B cell (primary cell): ENCODE measurements at regions not wholly inside any gene's neighbourhood (a gene's known extent, or its start where the extent isn't known, plus 50 kb on each side); places are given as distances from the start of the nearest gene placed in this dataset.

Experiments used
- ATAC-seq: fragments of 200-7000 bp; cut with Tn5 transposase; one replicate; pipeline ENCODE4 v1.10.0; 2021; ENCODE audit warnings: low read depth, mild to moderate bottlenecking, moderate number of reproducible peaks, moderate library complexity
- CTCF ChIA-PET: fragments of 350-600 bp; sonication (Branson Sonifier 250); formaldehyde crosslinking; loops from one replicate; lab custom pipeline; 2021; ENCODE audit warnings: antibody characterized with exemption, inconsistent platforms; lab: Charles Lee
- POLR2A ChIA-PET: fragments of 350-600 bp; sonication (Branson Sonifier 250); formaldehyde crosslinking; loops from one replicate; lab custom pipeline; 2021; ENCODE audit warnings: antibody characterized with exemption; lab: Charles Lee
- DNase-seq: peaks from one replicate; pipeline ENCODE4 v3.0.0; 2013
- H2AFZ ChIP-seq: 2 replicates; pipeline ENCODE4 v1.6.1; 2012; ENCODE audit warnings: mild to moderate bottlenecking, low read depth, low read length; ENCODE audit not compliant: insufficient read depth, poor library complexity, severe bottlenecking
- H3K27ac ChIP-seq, 2 donors: 1 replicate in 1 of 2; 2 replicates in 1 of 2; pipeline ENCODE4 v1.5.1; 2012 to 2013; ENCODE audit warnings: low read length in 2 of 2, mild to moderate bottlenecking in 2 of 2, moderate library complexity in 1 of 2
- H3K27me3 ChIP-seq, 4 experiments: fragments of 200-600 bp in 1 of 4; sonication (generic) in 1 of 4; replicated peaks in 1 of 4; 1 replicate in 2 of 4; 2 replicates in 2 of 4; pipeline versions ENCODE4 v1.6.1 to v1.7.0; 2013 to 2016; ENCODE audit warnings: low read length in 3 of 4, mild to moderate bottlenecking in 2 of 4, mixed read lengths in 1 of 4, moderate library complexity in 1 of 4; ENCODE audit not compliant: insufficient read depth in 4 of 4, control insufficient read depth in 3 of 4; ENCODE audit errors: control extremely low read depth in 1 of 4
- H3K36me3 ChIP-seq, 2 experiments: replicated peaks in 1 of 2; 1 replicate in 1 of 2; 2 replicates in 1 of 2; pipeline versions ENCODE4 v1.6.1 to v1.7.1; 2013; ENCODE audit warnings: low read length in 1 of 2; ENCODE audit not compliant: insufficient read depth in 2 of 2, control insufficient read depth in 1 of 2; ENCODE audit errors: control extremely low read depth in 1 of 2, extremely low read depth in 1 of 2
- H3K4me1 ChIP-seq, 2 donors: fragments of 200-600 bp in 1 of 2; sonication (generic) in 1 of 2; 1 replicate in 1 of 2; 2 replicates in 1 of 2; pipeline versions ENCODE4 v1.5.1 to v1.6.1; 2013 to 2017; ENCODE audit warnings: low read length in 2 of 2; ENCODE audit not compliant: control insufficient read depth in 2 of 2, insufficient read depth in 2 of 2
- H3K4me2 ChIP-seq: replicated peaks from 2 replicates; pipeline ENCODE3; 2012; ENCODE audit warnings: mild to moderate bottlenecking, low read depth, low read length; ENCODE audit not compliant: poor library complexity, severe bottlenecking
- H3K4me3 ChIP-seq, 5 experiments: fragments of 200-600 bp in 1 of 5; sonication (generic) in 1 of 5; 1 replicate in 3 of 5; 2 replicates in 2 of 5; pipeline versions ENCODE4 v1.5.1 to v1.7.0; 2011 to 2016; ENCODE audit warnings: low read length in 4 of 5, mild to moderate bottlenecking in 4 of 5, low read depth in 2 of 5, control low read depth in 1 of 5, moderate library complexity in 1 of 5; ENCODE audit not compliant: insufficient read depth in 1 of 5; ENCODE audit errors: control extremely low read depth in 1 of 5, extremely low read depth in 1 of 5
- H3K79me2 ChIP-seq: fragments of 200-600 bp; sonication (generic); one replicate; pipeline ENCODE4 v1.6.0; 2016; ENCODE audit warnings: low read length; ENCODE audit not compliant: control insufficient read depth, insufficient read depth
- H3K9ac ChIP-seq: fragments of 200-600 bp; sonication (generic); 2 replicates; pipeline ENCODE4 v1.6.1; 2017; ENCODE audit warnings: mild to moderate bottlenecking, low read length, moderate library complexity
- H3K9me3 ChIP-seq, 3 donors: one replicate each; pipeline versions ENCODE4 v1.6.1 to v1.7.1; 2013; ENCODE audit warnings: low read length in 2 of 3; ENCODE audit not compliant: control insufficient read depth in 2 of 3, insufficient read depth in 1 of 3; ENCODE audit errors: control extremely low read depth in 1 of 3
- H4K20me1 ChIP-seq: 2 replicates; pipeline ENCODE4 v1.6.0; 2012; ENCODE audit warnings: mild to moderate bottlenecking, low read length; ENCODE audit not compliant: insufficient read depth, control insufficient read depth, poor library complexity, severe bottlenecking
- H3K27ac Mint-ChIP-seq: one replicate; pipeline ENCODE4 v1.8.0; 2021; ENCODE audit warnings: mixed read lengths
- H3K27me3 Mint-ChIP-seq: one replicate; pipeline ENCODE4 v1.8.0; 2021; ENCODE audit warnings: mixed read lengths
- H3K4me1 Mint-ChIP-seq: one replicate; pipeline ENCODE4 v1.8.0; 2021; ENCODE audit warnings: mixed read lengths
- H3K4me3 Mint-ChIP-seq: one replicate; pipeline ENCODE4 v1.8.0; 2021; ENCODE audit warnings: mixed read lengths
- H3K9me3 Mint-ChIP-seq: one replicate; pipeline ENCODE4 v1.8.0; 2022; ENCODE audit warnings: mixed read lengths; ENCODE audit not compliant: insufficient read depth
- EZH2 ChIP-seq: IDR thresholded peaks from 2 replicates; pipeline ENCODE4 v1.6.1; 2012; ENCODE audit warnings: borderline replicate concordance, low read depth, mild to moderate bottlenecking, moderate library complexity, low read length; ENCODE audit not compliant: insufficient read depth, poor library complexity, severe bottlenecking
- WGBS: methylation state at CpG from one replicate; pipeline ENCODE4 v1.1.5; 2013; ENCODE audit warnings: missing lambda C conversion rate; ENCODE audit not compliant: insufficient coverage; 5-methylcytosine and 5-hydroxymethylcytosine counted together
- intact Hi-C: fragments of 100-400 bp; cut with micrococcal nuclease; formaldehyde crosslinking; loops from one replicate; pipeline ENCODE4 v1.10.0; 2022
- TF ChIP-seq, protein P1 (sequence below): fragments of 200-600 bp; IDR thresholded peaks from one replicate; pipeline ENCODE4 v1.8.0; 2022; ENCODE audit warnings: antibody characterized with exemption, mild to moderate bottlenecking

DNA sequence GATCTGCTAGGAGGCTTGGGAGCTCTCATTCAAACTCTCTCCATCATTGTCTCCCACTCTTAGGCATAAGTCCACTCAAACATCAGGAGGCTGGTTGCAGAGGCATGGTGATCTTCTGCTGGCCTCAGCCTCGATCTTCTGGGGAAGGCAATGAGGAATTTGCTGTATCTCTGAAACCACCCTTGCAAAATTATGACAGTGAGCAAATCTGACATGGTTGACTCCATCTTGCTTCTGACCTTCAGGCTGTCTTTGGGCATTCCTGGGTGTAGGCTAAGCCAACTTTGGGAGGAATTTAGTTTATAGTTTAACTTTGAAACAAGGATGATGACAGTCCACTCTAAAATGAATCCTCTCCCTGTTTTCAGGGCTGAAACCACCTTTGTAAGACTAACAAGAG is 84.1 kb upstream of the ABCC4 start:
- Histone ChIP-seq H3K9ac (no peak overlapping the region), H3K4me3 (no peak overlapping the region), H4K20me1 (no peaks in the 10 kb centered on the region), H3K36me3 (no peaks in the 10 kb centered on the region), H3K4me1 (peaks cover 17 to 32% of the 10 kb centered on the region in 2 donors), H2AFZ (no peak overlapping the region), H3K4me2 (no peak overlapping the region), H3K9me3 (peaks cover 0 to 4% (median 0%) of the 10 kb centered on the region in 3 donors), H3K27me3 (peaks cover 0 to 53% (median 35%) of the 10 kb centered on the region in 4 experiments), H3K27ac (no peak overlapping the region), H3K79me2 (no peaks in the 10 kb centered on the region)
- no peak for ATAC-seq
- intact Hi-C loops, result no loop called here
- H3K9me3 Mint-ChIP-seq, result no peaks in the 10 kb centered on the region
- no peak overlapping the region for H3K27ac Mint-ChIP-seq
- no peak for DNase-seq
- ChIA-PET CTCF (no interaction called here), POLR2A (no interaction called here)
- H3K4me3 Mint-ChIP-seq, result no peak overlapping the region
- WGBS, result 89% methylated on average over 1 of the region's 1 CpG
- H3K4me1 Mint-ChIP-seq, result peaks cover 31% of the 10 kb centered on the region
- peaks cover 46% of the 10 kb centered on the region for H3K27me3 Mint-ChIP-seq
- TF ChIP-seq, protein P1, sequence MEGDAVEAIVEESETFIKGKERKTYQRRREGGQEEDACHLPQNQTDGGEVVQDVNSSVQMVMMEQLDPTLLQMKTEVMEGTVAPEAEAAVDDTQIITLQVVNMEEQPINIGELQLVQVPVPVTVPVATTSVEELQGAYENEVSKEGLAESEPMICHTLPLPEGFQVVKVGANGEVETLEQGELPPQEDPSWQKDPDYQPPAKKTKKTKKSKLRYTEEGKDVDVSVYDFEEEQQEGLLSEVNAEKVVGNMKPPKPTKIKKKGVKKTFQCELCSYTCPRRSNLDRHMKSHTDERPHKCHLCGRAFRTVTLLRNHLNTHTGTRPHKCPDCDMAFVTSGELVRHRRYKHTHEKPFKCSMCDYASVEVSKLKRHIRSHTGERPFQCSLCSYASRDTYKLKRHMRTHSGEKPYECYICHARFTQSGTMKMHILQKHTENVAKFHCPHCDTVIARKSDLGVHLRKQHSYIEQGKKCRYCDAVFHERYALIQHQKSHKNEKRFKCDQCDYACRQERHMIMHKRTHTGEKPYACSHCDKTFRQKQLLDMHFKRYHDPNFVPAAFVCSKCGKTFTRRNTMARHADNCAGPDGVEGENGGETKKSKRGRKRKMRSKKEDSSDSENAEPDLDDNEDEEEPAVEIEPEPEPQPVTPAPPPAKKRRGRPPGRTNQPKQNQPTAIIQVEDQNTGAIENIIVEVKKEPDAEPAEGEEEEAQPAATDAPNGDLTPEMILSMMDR, result no peak
- TF ChIP-seq EZH2, result no peak

DNA sequence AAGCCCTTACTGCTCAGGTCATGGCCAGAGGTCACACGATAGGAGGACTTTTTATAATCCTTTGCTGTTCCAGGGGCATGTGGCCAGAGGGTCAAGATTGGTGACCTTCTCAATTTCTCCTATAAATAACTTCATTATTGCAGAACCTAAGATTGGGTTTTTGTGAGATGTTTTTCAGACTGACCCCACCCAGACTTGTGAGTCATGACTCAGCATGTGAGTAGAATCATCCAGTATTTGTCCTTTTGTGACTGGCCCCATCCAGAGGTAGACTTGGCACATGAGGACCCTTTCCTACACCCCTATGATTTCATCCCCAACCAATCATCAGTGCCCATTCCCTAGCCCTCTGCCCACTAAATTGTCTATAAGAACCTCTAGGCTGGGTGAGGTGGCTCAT is 84.5 kb upstream of the ABCC4 start:
- ATAC-seq, result no peak
- CTCF ChIA-PET, result no interaction called here
- POLR2A ChIA-PET, result no interaction called here

More for the DNA sequence above, 84.5 kb upstream of the ABCC4 start:
- Mint-ChIP-seq H3K4me1 (peaks cover 27% of the 10 kb centered on the region), H3K27ac (peak overlapping the region; percentile 26), H3K27me3 (peaks cover 51% of the 10 kb centered on the region), H3K4me3 (no peak overlapping the region), H3K9me3 (no peaks in the 10 kb centered on the region)
- no peak overlapping the region for H3K4me2 ChIP-seq
- H2AFZ ChIP-seq, result no peak overlapping the region
- H4K20me1 ChIP-seq, result no peaks in the 10 kb centered on the region
- DNase-seq, result no peak
- peaks cover 0 to 4% (median 0%) of the 10 kb centered on the region in 3 donors for H3K9me3 ChIP-seq
- H3K4me3 ChIP-seq, result no peak overlapping the region
- H3K27ac ChIP-seq, result no peak overlapping the region
- H3K4me1 ChIP-seq, result peaks cover 17 to 27% of the 10 kb centered on the region in 2 donors
- intact Hi-C loops, result no loop called here
- peaks cover 0 to 48% (median 39%) of the 10 kb centered on the region in 4 experiments for H3K27me3 ChIP-seq
- WGBS, result no CpG with 5 or more reads among the region's 1 CpG
- TF ChIP-seq, protein P1, result no peak
- TF ChIP-seq EZH2, result no peak
- H3K79me2 ChIP-seq, result no peaks in the 10 kb centered on the region
- H3K9ac ChIP-seq, result no peak overlapping the region
- no peaks in the 10 kb centered on the region for H3K36me3 ChIP-seq
